Neuron (in vitro differentiated cells): ENCODE measurements at regions not wholly inside any gene's neighbourhood (a gene's known extent, or its start where the extent isn't known, plus 50 kb on each side); places are given as distances from the start of the nearest gene placed in this dataset.

Source experiments
- H2AFZ ChIP-seq: one replicate; pipeline ENCODE4 v1.6.1; 2013; ENCODE audit warnings: low read depth, mild to moderate bottlenecking, inconsistent platforms, low read length, moderate library complexity
- H3K27me3 ChIP-seq: one replicate; pipeline ENCODE4 v1.6.1; 2013; ENCODE audit warnings: low read length; ENCODE audit not compliant: insufficient read depth
- H3K36me3 ChIP-seq: one replicate; pipeline ENCODE4 v1.6.1; 2013; ENCODE audit warnings: low read length; ENCODE audit not compliant: insufficient read depth
- H3K4me1 ChIP-seq: one replicate; pipeline ENCODE4 v1.6.1; 2013; ENCODE audit warnings: low read length; ENCODE audit not compliant: insufficient read depth
- H3K4me3 ChIP-seq: 2 replicates; pipeline ENCODE4 v1.5.1; 2013; ENCODE audit warnings: mild to moderate bottlenecking, low read length, moderate library complexity
- H3K9me3 ChIP-seq: one replicate; pipeline ENCODE4 v1.6.1; 2013; ENCODE audit warnings: low read length

DNA sequence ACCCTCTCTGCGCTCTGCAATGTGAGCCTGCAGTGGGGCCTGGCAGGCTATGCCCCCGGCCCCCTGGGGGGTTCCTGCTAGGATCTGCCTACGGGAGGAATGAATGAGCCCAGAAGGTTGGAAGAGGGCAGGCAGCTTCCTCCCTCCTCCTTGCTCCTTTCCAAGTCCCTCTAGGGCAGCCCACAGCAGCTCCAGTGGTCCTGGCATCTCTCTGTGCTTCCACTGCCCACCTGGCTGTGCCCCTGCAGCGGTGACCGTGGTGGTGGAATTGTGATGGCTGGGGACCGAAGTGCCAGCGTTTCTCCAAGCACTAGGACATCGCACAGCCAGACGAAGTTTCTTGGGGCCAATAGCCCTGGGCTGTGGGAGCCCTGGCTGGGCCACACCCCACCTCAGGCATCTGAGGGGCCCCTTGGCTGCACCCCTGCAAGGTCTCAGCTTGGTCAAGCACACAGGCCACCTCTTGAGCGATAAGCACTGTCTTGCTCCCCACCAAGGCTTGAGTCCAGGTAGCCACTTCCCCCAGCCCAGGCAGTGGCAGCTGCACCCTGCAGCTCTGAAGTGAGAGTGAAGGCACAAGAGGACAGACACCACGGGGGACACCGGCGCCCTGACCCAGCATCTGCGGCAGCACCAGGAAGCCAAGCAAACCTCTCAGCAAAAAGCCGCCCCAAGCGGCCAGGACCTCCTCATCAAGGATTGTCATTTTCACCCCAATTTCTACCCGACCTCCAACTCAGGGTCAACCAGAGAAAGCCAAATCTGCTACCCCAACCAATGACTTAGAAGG lies 346.3 kb downstream of the CTTN start:
- no peaks in the 10 kb centered on the region for H3K27me3 ChIP-seq
- H3K4me1 ChIP-seq, result peaks cover 4% of the 10 kb centered on the region
- H3K9me3 ChIP-seq, result no peaks in the 10 kb centered on the region
- H3K36me3 ChIP-seq, result no peaks in the 10 kb centered on the region
- H3K4me3 ChIP-seq, result no peak overlapping the region
- no peak overlapping the region for H2AFZ ChIP-seq

- H3K4me3 ChIP-seq, result no peak overlapping the region
- peaks cover 6% of the 10 kb centered on the region for H3K9me3 ChIP-seq
- peaks cover 4% of the 10 kb centered on the region for H3K4me1 ChIP-seq
- no peaks in the 10 kb centered on the region for H3K27me3 ChIP-seq
- H2AFZ ChIP-seq, result no peak overlapping the region
- no peaks in the 10 kb centered on the region for H3K36me3 ChIP-seq
These were observed 347.1 kb downstream of the CTTN start for GRCh38 chr11:70745451-70745850.

DNA sequence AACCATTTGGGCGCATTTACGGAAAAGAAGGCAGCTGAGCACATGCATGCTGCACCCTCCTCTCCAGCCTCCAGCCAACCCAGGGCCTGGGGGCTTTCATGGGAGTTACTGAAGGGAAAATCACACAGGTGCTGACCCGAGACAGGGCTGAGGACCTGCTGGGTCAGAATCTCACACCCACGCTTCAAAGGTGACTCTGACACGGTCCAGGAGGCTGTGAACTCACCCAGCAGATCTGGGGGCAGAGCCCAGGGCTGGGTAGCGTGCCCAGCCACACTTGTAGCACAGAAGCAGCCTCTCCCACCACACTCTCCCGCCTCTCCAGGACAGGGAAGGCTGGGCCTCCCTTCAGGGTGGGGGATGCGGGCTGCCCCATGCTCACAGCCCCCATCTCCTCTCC lies 347.6 kb downstream of the CTTN start:
- Histone ChIP-seq H3K4me3 (no peak overlapping the region), H3K9me3 (peaks cover 9% of the 10 kb centered on the region), H2AFZ (no peak overlapping the region), H3K36me3 (no peaks in the 10 kb centered on the region), H3K27me3 (no peaks in the 10 kb centered on the region), H3K4me1 (peaks cover 4% of the 10 kb centered on the region)

DNA sequence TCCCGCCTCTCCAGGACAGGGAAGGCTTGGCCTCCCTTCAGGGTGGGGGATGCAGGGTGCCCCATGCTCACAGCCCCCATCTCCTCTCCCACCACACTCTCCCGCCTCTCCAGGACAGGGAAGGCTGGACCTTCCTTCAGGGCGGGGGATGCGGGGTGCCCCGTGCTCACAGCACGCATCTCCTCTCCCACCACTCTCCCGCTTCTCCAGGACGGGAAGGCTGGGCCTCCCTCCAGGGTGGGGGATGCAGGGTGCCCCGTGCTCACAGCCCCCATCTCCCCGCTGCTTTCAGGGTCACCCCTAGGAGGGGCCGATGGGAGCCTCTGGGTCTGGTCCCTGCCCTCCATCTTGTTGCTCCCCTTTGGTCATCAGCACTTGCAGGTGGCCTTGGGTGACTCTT lies 348.0 kb downstream of the CTTN start:
- H2AFZ ChIP-seq, result no peak overlapping the region
- no peaks in the 10 kb centered on the region for H3K27me3 ChIP-seq
- no peak overlapping the region for H3K4me3 ChIP-seq
- peaks cover 9% of the 10 kb centered on the region for H3K9me3 ChIP-seq
- H3K4me1 ChIP-seq, result peaks cover 4% of the 10 kb centered on the region
- H3K36me3 ChIP-seq, result no peaks in the 10 kb centered on the region

DNA sequence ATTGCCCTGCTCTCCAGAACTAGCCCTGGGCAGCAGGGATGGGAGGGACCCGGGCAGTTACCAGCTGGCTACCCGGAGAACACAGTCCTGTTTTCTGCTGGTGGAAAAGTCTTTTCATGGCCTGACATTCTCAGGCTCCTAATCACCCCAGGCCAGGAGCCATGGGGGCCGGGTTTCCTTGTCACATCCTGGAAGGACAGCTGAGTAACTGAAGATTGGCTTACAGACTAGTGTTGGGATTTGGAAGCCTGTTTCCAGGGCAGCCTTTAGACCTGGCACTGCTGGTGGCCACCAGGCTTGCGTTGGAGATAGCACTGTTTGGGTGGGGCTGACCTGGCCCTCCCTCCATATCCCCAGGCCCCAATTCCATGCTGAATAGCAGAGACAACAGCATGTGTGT lies 349.0 kb downstream of the CTTN start:
- peaks cover 9% of the 10 kb centered on the region for H3K9me3 ChIP-seq

GRCh38 chr11:70747921-70748320 lies 349.6 kb downstream of the CTTN start:
- Histone ChIP-seq H3K4me1 (no peaks in the 10 kb centered on the region), H3K36me3 (no peaks in the 10 kb centered on the region), H3K9me3 (peaks cover 9% of the 10 kb centered on the region), H2AFZ (no peak overlapping the region), H3K4me3 (no peak overlapping the region), H3K27me3 (no peaks in the 10 kb centered on the region)

More for the DNA sequence above, 349.0 kb downstream of the CTTN start:
- no peaks in the 10 kb centered on the region for H3K27me3 ChIP-seq
- no peak overlapping the region for H2AFZ ChIP-seq
- no peaks in the 10 kb centered on the region for H3K36me3 ChIP-seq
- H3K4me3 ChIP-seq, result no peak overlapping the region
- no peaks in the 10 kb centered on the region for H3K4me1 ChIP-seq

GRCh38 chr11:70751142-70751734 lies 352.9 kb downstream of the CTTN start:
- Histone ChIP-seq H3K36me3 (no peaks in the 10 kb centered on the region), H3K4me3 (no peak overlapping the region), H3K4me1 (peaks cover 2% of the 10 kb centered on the region), H3K27me3 (no peaks in the 10 kb centered on the region), H3K9me3 (peaks cover 9% of the 10 kb centered on the region), H2AFZ (no peak overlapping the region)

DNA sequence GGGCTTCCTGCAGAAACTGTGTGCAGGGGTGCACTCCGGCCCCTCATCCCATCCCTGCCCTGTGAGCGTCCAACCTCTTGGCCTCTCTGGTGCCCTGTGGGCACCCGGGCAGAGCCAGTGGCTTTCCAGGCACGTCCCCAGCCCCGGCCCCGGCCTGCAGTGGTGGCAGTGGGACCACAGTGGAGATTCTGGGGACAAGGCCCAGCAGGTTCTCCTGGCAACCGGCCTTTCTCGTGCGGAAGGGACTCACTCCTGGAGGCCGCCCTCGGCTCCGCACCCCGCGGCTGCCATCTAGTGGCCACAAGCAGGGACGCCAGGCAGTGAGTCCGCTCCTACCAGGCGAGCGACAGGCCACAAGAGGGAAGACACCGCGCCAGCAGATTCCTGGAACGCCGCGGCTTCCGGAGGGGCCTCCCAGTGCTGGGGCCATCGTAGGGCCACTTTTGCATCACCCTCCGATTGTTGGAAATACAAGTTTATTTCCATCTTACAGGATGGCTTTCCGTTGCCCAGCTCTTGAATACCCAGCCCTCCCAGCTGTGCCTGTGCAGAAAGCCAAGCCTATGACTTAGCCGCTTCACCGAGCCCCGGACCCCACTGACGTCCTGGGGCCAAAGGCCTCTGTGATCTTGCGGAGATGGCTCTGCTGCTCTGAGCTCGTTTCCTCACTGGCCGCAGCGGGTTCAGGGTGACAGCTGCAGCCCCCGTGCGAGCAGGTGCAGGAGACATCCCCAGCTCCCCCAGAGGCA lies 357.3 kb downstream of the CTTN start:
- H3K36me3 ChIP-seq, result no peaks in the 10 kb centered on the region

GRCh38 chr11:70756341-70756740 lies 358.0 kb downstream of the CTTN start:
- peaks cover 2% of the 10 kb centered on the region for H3K4me1 ChIP-seq
- H3K9me3 ChIP-seq, result no peaks in the 10 kb centered on the region
- no peak overlapping the region for H2AFZ ChIP-seq
- H3K4me3 ChIP-seq, result no peak overlapping the region
- H3K36me3 ChIP-seq, result no peaks in the 10 kb centered on the region
- no peaks in the 10 kb centered on the region for H3K27me3 ChIP-seq

More for the DNA sequence above, 357.3 kb downstream of the CTTN start:
- H2AFZ ChIP-seq, result peak overlapping the region; percentile 65
- H3K27me3 ChIP-seq, result no peaks in the 10 kb centered on the region
- H3K9me3 ChIP-seq, result peaks cover 1% of the 10 kb centered on the region
- peaks cover 2% of the 10 kb centered on the region for H3K4me1 ChIP-seq
- peak overlapping the region; percentile 11 for H3K4me3 ChIP-seq

DNA sequence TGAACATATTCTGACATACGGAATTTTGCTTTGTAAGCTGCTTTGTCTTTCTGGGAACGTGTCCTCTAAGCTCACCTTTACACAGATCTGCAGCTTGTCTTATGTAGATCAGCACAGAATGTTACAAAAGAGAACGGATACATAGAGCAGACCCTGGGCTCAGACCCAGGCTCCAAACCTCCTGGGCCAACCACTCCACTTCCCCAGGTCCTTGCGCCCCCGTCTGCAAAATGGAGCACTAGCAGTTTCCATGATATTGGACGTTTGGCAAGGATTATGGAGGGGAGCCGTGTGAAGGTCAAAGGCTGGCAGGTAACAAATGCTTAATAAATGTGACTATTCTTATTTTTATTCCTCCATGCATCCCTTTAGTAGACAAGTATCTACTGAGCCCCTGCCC lies 358.4 kb downstream of the CTTN start:
- Histone ChIP-seq H3K36me3 (no peaks in the 10 kb centered on the region), H3K27me3 (no peaks in the 10 kb centered on the region), H3K9me3 (no peaks in the 10 kb centered on the region), H3K4me3 (no peak overlapping the region), H3K4me1 (peaks cover 6% of the 10 kb centered on the region), H2AFZ (no peak overlapping the region)

- Histone ChIP-seq H2AFZ (no peak overlapping the region), H3K36me3 (no peaks in the 10 kb centered on the region), H3K27me3 (no peaks in the 10 kb centered on the region), H3K4me1 (peaks cover 6% of the 10 kb centered on the region), H3K9me3 (no peaks in the 10 kb centered on the region), H3K4me3 (no peak overlapping the region)
These were observed 358.9 kb downstream of the CTTN start for GRCh38 chr11:70757241-70757640.

- no peaks in the 10 kb centered on the region for H3K9me3 ChIP-seq
- H3K4me1 ChIP-seq, result peaks cover 6% of the 10 kb centered on the region
- H3K27me3 ChIP-seq, result no peaks in the 10 kb centered on the region
- no peak overlapping the region for H3K4me3 ChIP-seq
- H3K36me3 ChIP-seq, result no peaks in the 10 kb centered on the region
- no peak overlapping the region for H2AFZ ChIP-seq
These were observed 359.9 kb downstream of the CTTN start for GRCh38 chr11:70758206-70758605.

- no peaks in the 10 kb centered on the region for H3K36me3 ChIP-seq
- no peak overlapping the region for H2AFZ ChIP-seq
- no peaks in the 10 kb centered on the region for H3K9me3 ChIP-seq
- peaks cover 6% of the 10 kb centered on the region for H3K4me1 ChIP-seq
- H3K27me3 ChIP-seq, result no peaks in the 10 kb centered on the region
- no peak overlapping the region for H3K4me3 ChIP-seq
These were observed 361.5 kb downstream of the CTTN start for GRCh38 chr11:70759846-70760245.
